Heart right ventricle (tissue), 16 donors: ENCODE measurements at regions not wholly inside any gene's neighbourhood (a gene's known extent, or its start where the extent isn't known, plus 50 kb on each side); places are given as distances from the start of the nearest gene placed in this dataset.
"Not testable (repeated sequence)": the region's sequence is repeated elsewhere in the genome, so short reads cannot be mapped to it uniquely, and the experiment has no call there.

ENCODE experiments used
- ATAC-seq, 8 donors: fragments of 200-7000 bp; cut with Tn5 transposase; one replicate each; pipeline ENCODE4 v1.9.1; 2020; ENCODE audit warnings: mild to moderate bottlenecking in 8 of 8, moderate library complexity in 8 of 8, moderate number of reproducible peaks in 1 of 8
- DNase-seq, 2 donors: peaks; one replicate each; pipeline ENCODE4 v3.0.0-alpha.2; 2020
- H3K27ac ChIP-seq, 10 donors: fragments of 200-600 bp; sonication (generic) in 2 of 10; one replicate each; pipeline versions ENCODE4 v1.5.0 to v1.8.0; 2020 to 2022; ENCODE audit warnings: mild to moderate bottlenecking in 3 of 10
- H3K27me3 ChIP-seq, 7 donors: fragments of 200-600 bp; one replicate each; pipeline ENCODE4 v1.8.0; 2021 to 2022; ENCODE audit warnings: mild to moderate bottlenecking in 2 of 7
- H3K36me3 ChIP-seq, 9 donors: fragments of 200-600 bp; sonication (generic) in 1 of 9; one replicate each; pipeline versions ENCODE4 v1.5.0 to v1.8.0; 2020 to 2022; ENCODE audit warnings: mild to moderate bottlenecking in 2 of 9
- H3K4me1 ChIP-seq, 9 donors: fragments of 200-600 bp; sonication (generic) in 1 of 9; one replicate each; pipeline versions ENCODE4 v1.5.0 to v1.8.0; 2020 to 2022; ENCODE audit warnings: mild to moderate bottlenecking in 4 of 9
- H3K4me3 ChIP-seq, 10 donors: fragments of 200-600 bp; sonication (generic) in 2 of 10; one replicate each; pipeline versions ENCODE4 v1.5.0 to v1.8.0; 2020 to 2022; ENCODE audit warnings: mild to moderate bottlenecking in 7 of 10, moderate library complexity in 2 of 10
- H3K9me3 ChIP-seq, 11 donors: fragments of 200-600 bp in 10 of 11; sonication (generic) in 2 of 11; one replicate each; pipeline versions ENCODE4 v1.5.0 to v1.8.0; 2013 to 2022; ENCODE audit warnings: mild to moderate bottlenecking in 2 of 11, control low read depth in 1 of 11, moderate library complexity in 1 of 11
- WGBS, 2 donors: extraction: QIAGEN DNeasy Blood & Tissue Kit; methylation state at CpG; one replicate each; pipeline ENCODE4 v1.1.7; 2013; ENCODE audit warnings: inconsistent platforms in 1 of 2; 5-methylcytosine and 5-hydroxymethylcytosine counted together
- intact Hi-C, 10 donors: fragments of 100-400 bp; cut with DNase I; formaldehyde crosslinking; loops; one replicate each; pipeline versions ENCODE4 v1.11.1 to v1.14.2; 2022
- TF ChIP-seq, protein P1 (sequence below), 9 donors: fragments of 200-600 bp; sonication (generic) in 2 of 9; IDR thresholded peaks; one replicate each; pipeline versions ENCODE4 v1.5.0 to v1.8.0; 2021 to 2022; ENCODE audit warnings: antibody characterized with exemption in 9 of 9, mild to moderate bottlenecking in 5 of 9, moderate library complexity in 1 of 9
- donor health status: Arrhythmogenic right ventricular cardiomyopathy.
- donor health status: ischemic (EF 13 %, LVEDD 7.1; RV severe dilation, severe dysfunction).
- donor health status: healthy with polysubstance abuse.
- donor health status: DM: no; HTN: yes; CAD: no.
- donor health status: DM: no; HTN: no; CAD: no.
- donor health status: ischemic (EF 25% LVEDD 6.9; RV normal size, moderate dysfunction).
- donor health status: ischemic (EF 25% LVEDD 5.7; RV mildly dilated, moderate dysfunction).
- donor health status: healthy.
- donor health status: DM: yes; HTN: yes; CAD: no.
- donor health status: Ischemic cardiomyopathy.
- donor health status: ischemic (EF 35%, LVEDD 5.7; RV mildly dilated, moderate dysfunction).
- donor health status: nonischemic (EF 11% LVEDD 7.7; RV severe dilation, severe dysfunction).
- donor health status: DM: yes; HTN: yes; CAD: no.
- donor health status: PGD.
- donor health status: ischemic (EF 29% LVEDD 5.4; RV normal size, mild dysfunction).
- donor health status: nonischemic (EF 23%, LVEDD 6.1; RV moderate dilation, normal function).

DNA sequence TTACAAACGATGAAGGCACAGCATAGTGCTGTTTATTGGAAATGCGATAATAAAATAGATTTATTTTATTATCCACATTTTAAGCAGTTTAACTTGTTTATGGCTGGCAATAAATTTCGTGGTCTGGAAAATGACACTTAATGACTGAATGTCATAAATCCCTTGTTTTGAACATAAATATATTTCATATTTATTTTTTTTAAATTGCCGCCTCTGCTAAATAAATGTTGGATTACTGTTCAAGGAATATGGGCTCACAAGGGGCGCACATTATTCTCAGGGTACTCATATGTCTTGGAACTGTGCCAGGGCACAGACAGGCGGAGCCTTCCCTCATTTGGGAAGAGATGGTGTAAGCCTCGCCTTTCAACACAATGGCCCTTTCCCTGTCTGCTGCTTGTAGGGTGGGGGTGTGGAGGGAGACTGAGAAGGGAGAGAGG, 134.3 kb downstream of the PXDC1 start:
- TF ChIP-seq, protein P1, sequence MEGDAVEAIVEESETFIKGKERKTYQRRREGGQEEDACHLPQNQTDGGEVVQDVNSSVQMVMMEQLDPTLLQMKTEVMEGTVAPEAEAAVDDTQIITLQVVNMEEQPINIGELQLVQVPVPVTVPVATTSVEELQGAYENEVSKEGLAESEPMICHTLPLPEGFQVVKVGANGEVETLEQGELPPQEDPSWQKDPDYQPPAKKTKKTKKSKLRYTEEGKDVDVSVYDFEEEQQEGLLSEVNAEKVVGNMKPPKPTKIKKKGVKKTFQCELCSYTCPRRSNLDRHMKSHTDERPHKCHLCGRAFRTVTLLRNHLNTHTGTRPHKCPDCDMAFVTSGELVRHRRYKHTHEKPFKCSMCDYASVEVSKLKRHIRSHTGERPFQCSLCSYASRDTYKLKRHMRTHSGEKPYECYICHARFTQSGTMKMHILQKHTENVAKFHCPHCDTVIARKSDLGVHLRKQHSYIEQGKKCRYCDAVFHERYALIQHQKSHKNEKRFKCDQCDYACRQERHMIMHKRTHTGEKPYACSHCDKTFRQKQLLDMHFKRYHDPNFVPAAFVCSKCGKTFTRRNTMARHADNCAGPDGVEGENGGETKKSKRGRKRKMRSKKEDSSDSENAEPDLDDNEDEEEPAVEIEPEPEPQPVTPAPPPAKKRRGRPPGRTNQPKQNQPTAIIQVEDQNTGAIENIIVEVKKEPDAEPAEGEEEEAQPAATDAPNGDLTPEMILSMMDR (IDR thresholded peaks at IDR 0.05): no peak
- 75 to 77% methylated on average over 7 of the region's 7 CpGs for WGBS, 2 donors
- Histone ChIP-seq H3K9me3 (no peaks in the 10 kb centered on the region), H3K27me3 (peaks cover 0 to 23% (median 0%) of the 10 kb centered on the region in 7 donors), H3K4me1 (no peaks in the 10 kb centered on the region), H3K4me3 (no peak overlapping the region), H3K27ac (no peak overlapping the region), H3K36me3 (no peaks in the 10 kb centered on the region)
- intact Hi-C loops: no loop called here
- ATAC-seq (no peak), DNase-seq (no peak)

DNA sequence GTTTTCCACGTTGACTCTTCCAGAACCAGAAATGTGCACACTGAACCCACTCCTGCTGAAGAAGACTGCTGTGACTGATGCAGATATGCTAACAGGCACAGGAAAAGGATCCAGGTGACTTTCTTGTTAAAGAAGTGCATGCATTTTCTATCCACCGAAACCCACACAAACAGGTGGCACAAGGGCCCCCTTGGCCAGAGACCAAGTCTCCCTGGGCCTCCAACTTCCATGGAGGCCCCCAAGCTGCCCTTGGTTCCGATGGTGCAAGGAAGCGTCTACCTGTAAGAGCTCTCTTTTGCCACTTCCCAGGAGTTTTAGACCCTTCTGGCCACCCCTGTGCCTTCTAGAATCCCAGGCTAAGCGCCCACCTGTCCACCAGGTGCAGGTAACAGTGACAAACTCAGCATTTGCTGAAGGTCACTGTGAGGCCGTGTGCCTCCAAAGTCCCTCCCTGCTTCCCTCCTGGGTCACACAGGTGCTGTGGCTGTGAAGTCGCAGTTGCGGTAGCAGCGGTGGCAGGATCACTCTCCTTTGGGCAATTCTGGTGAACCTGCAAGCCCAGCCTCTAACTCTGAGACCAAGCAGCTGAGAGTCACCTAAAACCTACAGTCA, 134.8 kb downstream of the PXDC1 start:
- no peak for DNase-seq
- 93% methylated on average over 9 of the region's 9 CpGs for WGBS, 2 donors

DNA sequence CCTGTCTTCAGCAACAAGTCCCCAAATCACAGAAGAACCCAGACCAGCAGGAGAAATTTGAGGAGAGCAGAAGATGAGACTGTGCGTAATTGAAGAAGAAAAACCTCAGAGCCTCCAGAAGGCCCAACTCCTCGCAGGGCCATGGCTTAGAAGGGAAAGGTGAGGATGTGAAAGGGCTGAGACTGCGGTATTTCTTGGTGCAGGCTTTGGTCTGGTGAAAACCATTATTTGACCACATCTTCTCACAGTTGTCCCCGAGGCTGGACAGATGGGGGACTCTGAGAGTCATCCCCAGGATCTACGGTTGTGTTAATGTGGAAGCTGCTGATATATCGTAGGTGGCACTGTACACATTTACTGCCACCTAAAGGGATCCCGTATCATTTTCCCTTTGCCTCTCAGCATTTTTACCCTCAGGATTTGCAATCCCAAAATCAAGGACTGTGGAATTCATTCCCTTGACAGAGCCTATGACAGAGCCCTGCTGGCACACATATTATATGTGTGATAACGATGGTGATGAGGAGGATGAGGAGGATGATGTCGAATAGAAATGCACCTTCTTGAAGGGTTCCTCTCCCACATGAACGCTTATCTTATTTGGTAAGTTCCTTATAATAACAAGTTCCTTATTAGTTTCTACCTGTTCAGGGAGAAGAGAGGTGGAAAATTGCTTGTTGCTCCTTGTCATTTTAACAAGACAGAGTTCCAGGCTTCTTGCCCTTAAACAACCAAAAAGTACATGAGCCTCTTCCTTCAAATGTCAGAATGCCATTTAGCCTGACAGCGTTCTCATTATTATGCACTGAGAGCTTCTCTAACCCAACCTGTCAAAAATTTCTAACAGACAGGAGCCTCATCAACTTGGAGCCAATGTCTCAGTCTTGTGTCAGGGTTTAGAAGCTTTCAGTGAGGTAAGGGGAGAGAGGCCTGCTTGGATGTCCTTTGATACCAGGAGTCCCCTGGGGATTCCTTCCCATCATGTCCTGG, 135.8 kb downstream of the PXDC1 start:
- TF ChIP-seq, protein P1 (IDR thresholded peaks at IDR 0.05): no peak
- H3K9me3 ChIP-seq: no peaks in the 10 kb centered on the region
- H3K4me1 ChIP-seq: no peaks in the 10 kb centered on the region
- H3K27me3 ChIP-seq: peaks cover 0 to 32% (median 0%) of the 10 kb centered on the region in 7 donors
- intact Hi-C loops: no loop called here
- no peaks in the 10 kb centered on the region for H3K36me3 ChIP-seq
- no peak overlapping the region for H3K27ac ChIP-seq
- H3K4me3 ChIP-seq: no peak overlapping the region
- ATAC-seq (no peak), DNase-seq (no peak)
- WGBS, 2 donors: 84 to 87% methylated on average over 11 of the region's 11 CpGs

More for the DNA sequence above, 134.8 kb downstream of the PXDC1 start:
- H3K4me1 ChIP-seq: no peaks in the 10 kb centered on the region
- peaks cover 0 to 24% (median 0%) of the 10 kb centered on the region in 7 donors for H3K27me3 ChIP-seq
- TF ChIP-seq, protein P1 (IDR thresholded peaks at IDR 0.05): no peak
- intact Hi-C loops: no loop called here
- no peaks in the 10 kb centered on the region for H3K36me3 ChIP-seq
- H3K9me3 ChIP-seq: no peaks in the 10 kb centered on the region
- H3K4me3 ChIP-seq: no peak overlapping the region
- no peak overlapping the region for H3K27ac ChIP-seq
- no peak for ATAC-seq

DNA sequence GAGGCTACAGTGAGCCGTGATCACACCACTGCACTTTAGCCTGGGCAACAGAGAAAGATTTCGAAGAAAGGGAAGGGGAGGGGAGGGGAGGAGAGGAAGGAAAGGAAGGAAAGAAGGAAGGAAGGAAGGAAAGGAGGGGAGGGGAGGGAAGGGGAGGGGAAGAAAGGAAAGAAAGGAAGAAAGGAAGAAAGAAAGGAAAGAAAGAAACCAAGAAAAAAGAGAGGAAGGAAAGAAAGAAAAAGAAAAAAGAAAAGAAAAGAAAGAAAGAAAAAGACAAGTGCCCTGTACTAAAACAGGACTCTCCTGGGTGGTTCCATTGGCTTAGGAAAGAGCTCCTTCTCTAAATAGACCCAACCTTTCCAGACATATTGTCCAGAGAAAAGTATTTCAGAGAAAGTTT, 136.6 kb downstream of the PXDC1 start:
- intact Hi-C loops: no loop called here
- ATAC-seq (no peak), DNase-seq (no peak)
- 79 to 85% methylated on average over 2 of the region's 2 CpGs for WGBS, 2 donors
- Histone ChIP-seq H3K4me1 (no peaks in the 10 kb centered on the region), H3K27me3 (peaks cover 0 to 32% (median 0%) of the 10 kb centered on the region in 7 donors), H3K9me3 (no peaks in the 10 kb centered on the region), H3K36me3 (no peaks in the 10 kb centered on the region), H3K27ac (no peak overlapping the region), H3K4me3 (no peak overlapping the region)
- TF ChIP-seq, protein P1 (IDR thresholded peaks at IDR 0.05): no peak

DNA sequence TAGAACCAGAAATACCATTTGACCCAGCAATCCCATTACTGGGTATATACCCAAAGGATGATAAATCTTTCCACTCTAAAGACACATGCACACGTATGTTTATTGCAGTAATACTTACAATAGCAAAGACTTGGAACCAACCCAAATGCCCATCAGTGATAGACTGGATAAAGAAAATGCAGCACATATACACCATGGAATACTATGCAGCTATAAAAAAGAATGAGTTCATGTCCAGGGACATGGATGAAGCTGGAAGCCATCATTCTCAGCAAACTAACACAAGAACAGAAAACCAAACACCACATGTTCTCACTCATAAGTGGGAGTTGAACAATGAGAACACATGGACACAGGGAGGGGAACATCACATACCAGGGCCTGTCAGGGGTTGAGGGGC, 137.9 kb downstream of the PXDC1 start:
- H3K4me1 ChIP-seq, DNase-seq, H3K36me3 ChIP-seq, H3K27ac ChIP-seq, H3K9me3 ChIP-seq, H3K4me3 ChIP-seq, ATAC-seq, intact Hi-C loops: not testable (repeated sequence)
- H3K27me3 ChIP-seq: peaks cover 0 to 25% (median 0%) of the 10 kb centered on the region in 7 donors
- WGBS, 2 donors: 88 to 97% methylated on average over 1 of the region's 1 CpG
